Activated CD8-positive, alpha-beta memory T cell treated with anti-CD3 and anti-CD28 coated beads, Interleukin-2, amount 50 U/mL, for 1 hour (primary cell): ENCODE measurements at regions not wholly inside any gene's neighbourhood (a gene's known extent, or its start where the extent isn't known, plus 50 kb on each side); places are given as distances from the start of the nearest gene placed in this dataset.
"Not testable (repeated sequence)": the region's sequence is repeated elsewhere in the genome, so short reads cannot be mapped to it uniquely, and the experiment has no call there.

Experiments used
- DNase-seq: peaks from one replicate; pipeline ENCODE4 v3.0.0-alpha.2; 2020; ENCODE audit errors: extremely low read depth

DNA sequence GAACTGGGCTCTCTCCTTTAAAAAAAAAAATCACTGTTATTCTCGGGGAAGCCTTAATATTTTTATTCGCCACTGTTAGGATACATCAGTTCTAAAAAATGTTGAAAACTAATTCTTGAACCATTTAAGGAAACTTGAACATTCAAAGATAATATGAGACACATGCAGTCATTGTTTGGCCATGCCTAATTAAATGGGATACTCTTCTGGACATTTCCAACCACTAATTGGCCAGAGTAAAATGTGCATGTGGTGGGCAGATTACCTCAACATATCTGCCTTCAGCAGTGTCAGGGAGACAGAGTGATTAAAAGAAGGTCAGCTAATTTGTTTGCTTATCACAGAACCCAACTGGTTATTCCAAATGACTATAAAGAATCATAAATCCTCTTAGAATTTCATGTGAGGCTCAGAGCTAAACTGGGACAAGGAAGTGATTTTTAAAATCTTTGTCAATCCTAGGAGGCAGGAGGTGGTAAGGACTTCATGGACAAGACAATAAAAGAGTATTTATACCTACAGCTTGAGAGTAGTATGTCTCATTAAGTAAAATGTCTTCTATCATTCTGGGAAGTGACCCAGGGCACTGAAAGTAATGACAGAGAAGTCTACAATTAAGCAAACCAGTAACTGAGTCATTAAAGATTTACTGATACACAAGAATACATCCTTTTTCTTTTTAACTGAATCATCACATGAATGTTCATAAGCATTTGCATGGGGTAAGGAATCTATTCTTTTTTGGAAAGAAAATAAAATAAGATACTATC, 242.9 kb upstream of the TRPM3 start:
- DNase-seq = no peak

DNA sequence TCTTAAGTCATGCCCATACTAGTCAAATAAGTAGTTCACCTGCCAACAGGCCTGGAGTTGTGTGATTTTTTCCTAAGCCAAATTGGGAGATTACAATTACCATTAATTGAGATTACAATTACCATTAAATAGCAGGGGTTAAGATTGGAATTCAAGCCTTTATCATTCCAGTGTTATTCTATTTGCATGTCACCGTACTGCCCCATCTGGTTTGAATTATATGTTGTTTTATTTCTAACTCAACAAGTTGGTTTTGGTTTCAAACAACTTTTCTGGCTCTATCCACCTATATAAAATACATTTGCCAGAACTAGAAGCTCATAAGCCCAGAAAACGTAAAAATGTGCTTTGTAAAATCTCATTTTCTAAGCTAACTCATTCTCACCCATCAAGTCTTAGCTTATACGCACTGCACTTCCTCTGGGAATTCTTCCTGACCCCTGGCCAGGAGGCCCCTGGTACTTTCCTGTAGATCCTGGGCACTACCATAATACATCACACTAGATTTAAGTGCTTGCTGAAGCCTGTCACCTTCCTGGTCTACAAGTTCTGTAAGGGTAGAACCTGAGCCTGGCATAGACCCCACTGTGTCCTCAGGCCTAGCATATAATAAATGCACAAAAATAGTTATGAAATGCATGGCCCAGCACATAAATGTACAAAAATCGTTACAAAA, 242.0 kb upstream of the TRPM3 start:
- DNase-seq = no peak

DNA sequence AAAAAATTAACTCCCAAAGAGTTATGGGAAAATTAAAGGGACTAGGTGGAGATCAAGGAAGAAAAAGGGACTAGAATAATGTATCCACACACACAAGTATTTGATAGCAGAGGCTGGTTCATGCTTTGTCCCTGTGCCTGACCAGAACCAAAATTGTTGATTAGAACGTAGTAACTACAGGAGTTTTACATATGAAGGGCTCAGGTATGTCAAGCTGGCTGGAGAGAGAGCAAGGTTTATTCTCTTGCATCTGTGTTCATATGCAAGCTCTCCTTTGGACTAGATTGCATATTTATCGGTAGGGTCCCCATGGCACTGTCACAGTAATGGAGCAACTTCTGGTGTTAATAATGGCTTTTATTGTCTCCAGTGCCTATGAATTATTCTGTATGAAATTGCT, 239.9 kb upstream of the TRPM3 start:
- DNase-seq = no peak

DNA sequence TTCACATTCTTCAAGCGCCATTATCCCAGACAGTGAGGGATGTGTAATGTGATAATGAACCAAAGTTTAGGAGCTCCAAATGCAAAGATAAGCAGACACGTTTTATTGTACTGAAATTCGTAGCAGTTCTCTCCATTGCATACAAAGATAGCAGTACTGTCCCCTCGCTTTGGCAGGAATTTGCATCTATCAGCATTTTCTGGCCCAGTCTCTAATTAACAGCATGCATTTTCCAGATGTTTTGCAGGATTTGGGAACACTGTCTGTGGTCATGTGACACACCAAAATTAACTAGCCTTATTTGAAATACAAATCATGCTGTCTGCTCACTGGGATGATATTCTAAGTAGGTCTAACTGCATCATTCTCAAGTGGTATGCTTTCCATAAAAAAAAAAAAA, 235.9 kb upstream of the TRPM3 start:
- no peak for DNase-seq

DNA sequence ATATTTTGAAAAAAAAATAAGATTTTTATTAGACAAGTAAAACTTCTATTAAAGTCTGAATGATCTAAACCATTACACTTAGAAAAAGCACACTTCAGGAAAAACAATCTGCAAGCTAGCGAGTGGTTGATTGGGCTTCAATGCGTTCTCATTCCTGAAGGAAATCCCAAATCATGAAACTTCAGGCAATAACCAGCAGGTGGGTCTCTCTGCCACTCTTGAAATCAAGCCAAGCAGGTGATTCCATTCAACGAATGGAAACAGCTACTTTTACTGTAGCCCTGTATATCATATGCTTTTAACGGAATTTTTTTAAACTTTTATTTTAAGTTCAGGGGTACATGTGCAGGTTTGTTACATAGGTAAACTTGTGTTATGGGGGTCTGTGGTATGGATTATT, 234.5 kb upstream of the TRPM3 start:
- DNase-seq = no peak

DNA sequence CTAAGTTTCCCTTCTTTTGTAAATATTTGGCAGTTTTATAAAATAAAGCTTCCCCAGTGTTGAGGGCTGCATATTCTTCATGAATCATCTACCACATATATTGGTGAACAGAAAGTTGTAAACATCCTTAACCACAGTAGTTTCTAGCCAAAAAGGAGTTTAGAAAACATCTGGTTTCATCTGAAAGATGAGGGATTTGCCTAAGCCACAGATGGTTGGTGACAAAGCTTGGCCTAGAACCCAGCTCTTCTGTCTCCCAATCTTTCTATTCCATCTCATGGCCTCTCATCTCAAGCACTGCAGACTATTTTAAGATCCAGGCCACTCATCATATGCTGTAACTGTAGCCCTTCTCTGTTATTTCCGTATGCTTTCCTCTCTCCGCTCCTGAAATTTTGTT, 232.3 kb upstream of the TRPM3 start:
- DNase-seq = no peak

DNA sequence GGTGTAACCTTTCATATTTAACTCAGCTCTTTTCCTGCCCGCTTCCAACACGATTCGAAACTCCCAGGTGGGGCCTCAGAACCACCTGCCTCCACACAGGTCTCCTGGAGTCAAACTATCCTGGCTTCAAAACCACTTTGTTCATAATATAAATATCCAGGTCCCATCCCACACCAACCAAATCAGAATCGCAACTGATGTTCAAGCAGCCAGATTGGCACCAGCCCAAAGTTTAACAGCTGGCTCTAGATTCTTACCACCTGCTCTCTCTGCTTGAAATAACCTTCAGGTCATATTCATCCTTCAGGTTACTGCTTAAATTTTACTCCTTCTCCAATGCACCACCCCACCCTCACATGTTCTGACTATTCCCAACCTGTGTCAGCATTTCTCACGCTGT, 231.4 kb upstream of the TRPM3 start:
- no peak for DNase-seq

DNA sequence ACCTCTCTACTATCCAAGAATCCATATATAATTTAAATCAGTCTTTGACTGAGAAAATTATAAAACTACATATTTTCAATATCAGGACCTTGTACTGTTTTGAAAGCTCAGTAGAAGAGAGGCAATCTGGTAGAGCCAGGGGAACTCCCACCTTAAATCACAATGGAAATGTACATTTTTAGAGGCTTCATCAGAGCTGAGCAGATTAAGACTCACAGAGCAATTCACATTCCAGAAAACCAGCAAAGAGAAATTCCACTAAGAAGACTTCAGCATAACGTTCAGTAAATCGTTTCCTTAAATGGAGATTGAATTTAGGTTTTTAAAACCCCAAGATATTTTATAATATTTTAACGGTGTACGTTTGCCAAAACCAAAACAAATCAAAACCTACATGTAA, 227.8 kb upstream of the TRPM3 start:
- no peak for DNase-seq

DNA sequence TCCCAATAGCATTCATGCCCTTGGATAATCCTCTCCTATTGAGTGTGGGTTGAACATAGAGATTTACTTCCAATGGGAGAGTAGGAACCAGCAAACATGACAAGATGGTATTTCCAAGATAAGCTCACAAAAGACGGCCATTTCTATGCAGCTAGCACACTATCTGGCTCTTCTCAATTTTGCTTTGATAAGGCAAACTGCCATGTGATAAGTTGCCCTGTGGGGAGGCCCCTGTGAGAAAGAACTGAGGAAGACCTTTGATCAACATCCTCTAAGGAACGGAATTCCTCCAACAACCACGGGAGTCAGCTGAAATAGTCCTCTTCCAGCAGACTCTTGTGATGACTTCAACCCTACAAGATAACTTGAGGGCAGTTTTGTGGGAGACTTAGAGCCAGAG, 211.9 kb upstream of the TRPM3 start:
- DNase-seq = no peak

DNA sequence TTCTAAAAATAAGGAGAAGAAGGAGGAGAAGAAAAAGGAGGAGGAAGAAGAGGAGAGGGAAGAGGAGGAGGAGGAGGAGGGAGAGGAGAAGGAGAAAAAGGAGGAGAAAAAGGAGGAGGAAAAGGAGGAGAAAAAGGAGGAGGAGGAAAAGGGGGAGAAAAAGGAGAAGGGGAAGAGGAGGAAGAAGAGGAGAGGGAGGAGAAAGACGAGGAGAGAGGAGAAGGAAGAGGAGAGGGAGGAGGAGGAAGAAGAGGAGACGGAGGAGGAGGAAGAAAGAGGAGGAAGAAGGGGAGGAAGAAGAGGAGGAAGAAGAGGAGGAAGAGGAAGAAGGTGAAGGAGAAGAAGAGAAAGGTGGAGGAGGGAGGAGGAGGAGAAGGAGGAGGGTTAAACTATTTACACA, 210.2 kb upstream of the TRPM3 start:
- DNase-seq = no peak

DNA sequence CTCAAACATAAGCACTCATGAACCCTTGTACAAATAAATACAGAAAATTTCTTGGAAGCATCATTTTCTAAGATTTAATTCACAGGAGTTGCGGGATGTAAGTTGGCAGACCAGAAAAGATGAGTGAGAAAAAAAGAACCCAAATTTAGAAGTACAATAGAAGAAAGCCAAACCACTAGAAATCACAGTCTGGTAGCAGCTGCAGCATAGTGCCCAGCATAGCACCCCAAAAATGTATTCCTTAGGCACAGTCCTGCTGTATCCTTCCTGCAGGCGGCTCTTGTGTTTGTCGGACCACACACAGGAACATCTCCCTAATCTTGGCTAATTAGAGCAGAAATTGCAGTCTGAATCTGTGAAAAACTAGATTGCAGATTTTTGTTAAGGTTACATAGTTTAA, 208.5 kb upstream of the TRPM3 start:
- DNase-seq = no peak

DNA sequence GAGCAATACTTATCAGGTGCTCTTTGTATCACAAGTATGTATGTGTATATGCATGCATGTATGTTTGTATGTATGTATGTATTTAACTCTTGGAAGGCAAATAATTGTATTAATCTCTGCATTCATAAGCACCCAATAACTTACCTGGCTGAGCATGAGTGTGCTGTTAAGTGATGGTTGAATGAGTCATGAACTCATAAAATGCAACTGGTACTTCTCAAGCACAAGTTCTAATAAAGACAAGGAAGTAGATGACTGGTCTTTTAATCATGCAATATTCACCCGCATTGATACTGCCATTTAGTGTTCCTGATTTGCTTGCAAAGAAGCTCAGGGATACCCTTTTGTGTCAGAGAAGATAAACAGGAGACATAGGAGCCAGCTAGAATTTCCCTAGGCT, 204.9 kb upstream of the TRPM3 start:
- no peak for DNase-seq

DNA sequence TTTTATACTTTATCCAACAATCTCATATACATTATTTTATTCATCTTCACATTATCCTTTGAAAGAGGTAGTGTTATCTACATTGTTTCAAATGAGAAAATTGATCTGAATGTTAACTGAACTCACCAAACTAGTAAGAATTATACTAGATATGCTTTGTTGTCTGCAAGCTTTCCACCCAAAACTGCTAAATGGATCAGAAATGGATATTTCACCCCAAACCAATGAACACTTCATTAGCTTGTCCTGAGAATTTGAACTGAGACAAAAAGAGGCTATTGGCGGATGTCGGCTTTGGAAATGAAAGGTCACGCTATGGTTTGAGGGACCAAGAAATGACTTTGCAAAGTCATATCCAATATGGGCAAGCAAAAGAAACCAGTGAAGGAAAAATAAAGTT, 201.9 kb upstream of the TRPM3 start:
- DNase-seq = no peak

DNA sequence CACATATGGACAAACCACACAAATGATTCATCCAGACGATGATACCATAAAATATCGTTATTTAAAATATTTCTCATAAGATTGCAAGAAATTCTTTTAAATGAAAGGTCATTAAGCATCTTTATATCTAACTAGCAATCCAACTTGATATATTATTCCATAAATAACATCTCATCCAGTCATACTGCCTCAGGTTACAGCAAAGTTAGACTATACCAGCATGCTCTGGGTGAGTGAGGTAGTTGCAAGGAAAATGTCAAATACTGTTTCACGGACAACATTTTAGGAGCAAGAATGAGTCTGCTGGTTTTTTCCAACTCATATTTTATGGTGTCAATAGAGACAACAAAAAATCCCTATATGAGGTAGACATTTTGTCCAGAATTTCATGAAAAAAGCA, 200.9 kb upstream of the TRPM3 start:
- DNase-seq = no peak

DNA sequence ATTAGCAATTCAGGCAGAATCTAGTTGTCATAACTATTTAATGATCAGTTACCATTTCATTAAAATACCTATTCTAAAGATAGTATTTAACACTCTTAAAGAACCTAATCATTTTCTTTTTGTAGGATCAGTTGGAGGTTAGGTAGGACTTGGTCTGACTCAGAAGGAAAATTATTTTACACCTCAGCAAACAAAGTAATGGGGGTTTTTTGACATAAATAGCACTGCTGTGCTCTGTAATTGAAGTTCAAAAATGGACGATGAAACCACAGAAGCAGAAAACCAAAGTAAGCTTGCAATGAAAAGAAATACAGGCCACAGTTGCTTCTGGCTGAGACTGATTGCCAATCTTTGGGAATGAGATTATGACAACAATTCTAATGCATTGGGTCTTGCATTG, 187.0 kb upstream of the TRPM3 start:
- DNase-seq = no peak

DNA sequence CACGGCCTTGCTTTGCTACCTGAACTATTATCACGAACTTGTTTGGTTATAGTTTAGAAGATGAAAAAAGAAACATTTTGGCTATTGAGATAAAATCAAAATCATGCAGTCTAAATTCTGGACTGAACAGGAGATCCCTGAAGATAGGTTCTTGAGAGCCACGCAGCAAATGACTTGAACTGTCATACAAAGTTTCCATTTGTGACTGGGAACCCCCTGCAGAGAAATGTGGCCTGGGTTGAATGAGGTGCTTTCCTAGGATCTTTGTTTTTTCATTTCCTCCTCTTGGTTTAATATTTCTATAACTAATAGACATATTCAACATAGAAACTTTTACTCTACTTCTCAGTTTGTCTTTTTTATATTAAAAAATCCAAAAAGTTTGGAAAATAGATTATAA, 184.7 kb upstream of the TRPM3 start:
- no peak for DNase-seq

DNA sequence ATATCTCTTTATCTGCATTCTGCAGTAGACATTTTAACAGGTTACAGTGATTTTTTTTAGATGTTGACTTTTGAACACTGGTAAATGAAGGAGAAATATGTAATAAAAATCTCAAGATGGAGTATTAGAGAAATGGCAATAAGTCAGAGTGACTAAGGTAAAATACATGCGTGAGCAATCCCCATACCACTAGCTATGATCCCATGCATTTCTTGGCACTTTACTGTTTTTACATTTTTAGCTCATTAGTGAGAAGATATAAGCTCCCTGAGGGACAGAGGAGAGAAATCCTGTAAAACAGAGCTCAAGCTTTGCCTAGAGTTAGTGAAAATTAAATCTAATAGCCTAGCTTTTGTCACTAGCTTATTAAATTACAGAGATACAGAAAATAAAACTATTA, 181.9 kb upstream of the TRPM3 start:
- no peak for DNase-seq

DNA sequence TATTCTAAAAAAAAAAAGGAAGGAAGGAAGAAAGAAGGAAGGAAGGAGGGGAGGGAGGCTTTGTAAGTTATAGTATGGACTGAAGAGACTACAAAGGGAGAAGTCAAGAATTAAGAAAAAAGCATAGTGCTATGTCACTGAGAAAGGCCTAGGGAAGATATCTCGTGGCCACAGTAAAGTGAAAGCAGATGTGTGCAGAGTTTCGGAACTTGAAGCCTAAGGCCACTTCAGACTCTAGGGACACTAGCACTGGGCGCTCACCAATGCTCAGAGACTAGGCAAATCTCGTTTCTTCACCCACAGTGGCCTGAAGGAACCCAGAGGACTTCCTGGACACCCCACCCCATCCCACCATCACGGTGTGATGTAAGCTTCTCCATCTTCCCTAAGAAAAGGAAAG, 181.4 kb upstream of the TRPM3 start:
- DNase-seq = no peak

DNA sequence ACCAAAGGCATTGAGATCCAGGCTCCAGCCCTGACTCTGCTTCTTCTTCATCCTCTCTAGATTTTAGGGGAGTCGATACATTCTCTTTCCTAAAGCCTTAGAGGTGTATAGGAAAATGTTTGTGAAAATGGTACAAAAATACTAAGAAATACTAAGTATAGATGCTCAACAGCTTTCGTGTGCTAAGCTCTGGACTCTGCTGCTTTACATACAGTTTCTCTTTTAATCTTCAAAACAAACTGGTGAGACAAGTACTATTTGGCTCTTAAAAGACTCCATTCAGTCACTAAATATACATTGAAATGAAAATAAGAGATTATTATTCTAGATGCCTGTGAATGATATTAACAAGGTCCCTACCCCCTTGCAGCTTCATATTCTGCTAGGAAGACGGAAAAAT, 174.5 kb upstream of the TRPM3 start:
- no peak for DNase-seq

DNA sequence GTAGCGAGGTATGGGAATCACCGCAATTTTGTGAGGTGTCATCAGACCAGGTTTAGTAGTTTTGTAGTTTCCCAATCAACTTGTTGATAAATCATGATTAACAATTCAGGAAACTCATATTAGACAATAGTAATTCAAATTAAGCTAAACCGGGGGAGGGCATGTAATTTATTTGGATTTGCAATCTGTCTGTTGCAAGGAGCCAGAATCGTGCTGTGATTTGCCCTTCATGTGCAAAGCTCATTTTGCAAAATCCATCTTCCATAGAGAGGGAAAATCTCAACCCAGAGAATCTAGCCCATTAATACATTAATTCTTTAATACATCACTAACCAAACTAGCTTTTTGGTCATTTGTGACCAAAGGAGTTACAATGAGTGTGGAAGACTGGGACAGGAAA, 164.7 kb upstream of the TRPM3 start:
- DNase-seq = no peak

DNA sequence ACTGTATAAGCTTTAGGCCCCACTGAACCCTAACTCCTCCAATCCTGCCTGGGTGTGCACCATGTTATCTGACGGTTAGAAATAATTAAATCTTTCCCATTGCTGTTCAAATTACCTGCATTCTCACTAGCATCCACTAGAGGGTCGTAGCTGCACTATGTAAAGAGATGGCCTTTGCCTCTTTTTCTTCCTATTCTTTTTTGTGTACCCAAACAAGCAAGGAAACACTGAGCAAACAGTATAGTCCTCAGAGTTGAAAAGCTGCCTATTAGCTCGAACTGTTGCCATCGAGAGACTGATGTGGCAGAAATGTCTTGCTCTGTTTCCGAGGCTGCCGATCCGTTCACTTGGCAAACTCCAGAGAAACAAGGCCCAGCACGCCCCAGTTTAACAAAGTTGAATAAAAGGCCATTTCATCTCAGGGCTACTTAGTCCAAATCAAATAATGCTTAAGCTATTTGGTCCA, 163.8 kb upstream of the TRPM3 start:
- peak; percentile 9 for DNase-seq

DNA sequence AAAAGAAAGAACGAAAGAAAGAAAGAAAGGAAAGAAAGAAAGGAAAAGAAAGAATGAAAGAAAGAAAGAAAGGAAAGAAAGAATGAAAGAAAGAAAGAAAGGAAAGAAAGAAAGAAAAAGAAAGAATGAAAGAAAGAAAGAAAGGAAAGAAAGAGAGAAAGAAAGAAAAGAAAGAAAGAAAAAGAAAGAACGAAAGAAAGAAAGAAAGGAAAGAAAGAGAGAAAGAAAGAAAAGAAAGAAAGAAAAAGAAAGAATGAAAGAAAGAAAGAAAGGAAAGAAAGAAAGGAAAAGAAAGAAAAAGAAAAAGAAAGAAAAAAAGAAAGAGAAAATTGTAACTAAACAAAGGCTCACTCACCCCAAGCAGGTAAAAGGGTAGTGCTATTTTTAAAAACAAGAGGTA, 160.7 kb upstream of the TRPM3 start:
- DNase-seq = not testable (repeated sequence)

DNA sequence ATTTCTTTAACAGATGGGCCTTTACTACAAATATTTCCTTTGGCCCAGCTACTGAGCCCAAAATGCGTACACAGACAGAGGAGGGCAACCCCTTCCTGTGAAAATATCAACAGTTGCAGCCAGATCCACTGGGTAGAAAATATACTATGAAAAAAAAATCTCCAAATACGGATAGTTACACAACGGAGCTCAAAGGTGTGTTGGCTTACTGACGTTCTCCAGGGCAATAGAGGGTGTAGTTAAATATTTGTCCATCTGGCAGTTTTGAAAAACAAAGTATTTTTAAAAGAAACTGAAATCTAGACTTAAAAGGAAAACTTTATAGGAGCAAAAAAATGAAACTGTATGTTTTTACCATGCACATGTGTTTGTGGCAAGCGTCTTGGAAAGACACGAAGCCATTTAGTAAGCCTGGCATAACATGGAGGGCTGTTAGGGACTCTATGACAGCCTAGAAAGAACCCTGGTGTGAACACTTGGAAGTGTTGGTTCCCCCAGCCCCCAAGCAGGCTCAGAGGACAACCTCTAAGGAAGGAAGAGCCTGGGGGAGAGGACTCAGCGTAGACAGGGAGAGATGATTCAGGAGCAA, 157.8 kb upstream of the TRPM3 start:
- DNase-seq = no peak
